ENCODE measurements at regions not wholly inside any gene's neighbourhood (a gene's known extent, or its start where the extent isn't known, plus 50 kb on each side); places are given as distances from the start of the nearest gene placed in this dataset.
"Not testable (repeated sequence)": the region's sequence is repeated elsewhere in the genome, so short reads cannot be mapped to it uniquely, and the experiment has no call there.

- Mint-ChIP-seq H3K27ac (peak overlapping the region in 1 of 6 donors; percentile 69), H3K27me3 (peaks cover 0 to 15% (median 3%) of the 10 kb centered on the region in 3 donors), H3K4me3 (no peak overlapping the region), H3K4me1 (no peaks in the 10 kb centered on the region), H3K9me3 (peaks cover 0 to 51% (median 27%) of the 10 kb centered on the region in 7 donors), H3K36me3 (no peaks in the 10 kb centered on the region)
- no peak for ATAC-seq (ENCODE audit: low read depth in 2 of 2)
- no peak for DNase-seq
Observed at GRCh38 chr1:94362466-94363058, 55.6 kb upstream of the ABCD3 start.

GRCh38 chr1:94358630-94359599 is 59.3 kb upstream of the ABCD3 start:
- ATAC-seq (ENCODE audit: low read depth in 2 of 2) (no peak), DNase-seq (no peak)
- H3K4me3 Mint-ChIP-seq: no peak overlapping the region
- no peak overlapping the region for H3K27ac Mint-ChIP-seq
- H3K4me1 Mint-ChIP-seq: no peaks in the 10 kb centered on the region
- peaks cover 1 to 6% (median 5%) of the 10 kb centered on the region in 3 donors for H3K27me3 Mint-ChIP-seq
- H3K36me3 Mint-ChIP-seq: no peaks in the 10 kb centered on the region
- H3K9me3 Mint-ChIP-seq: peaks cover 0 to 25% (median 11%) of the 10 kb centered on the region in 7 donors

GRCh38 chr1:94357661-94358060 is 60.5 kb upstream of the ABCD3 start:
- Mint-ChIP-seq H3K27me3 (peaks cover 6 to 14% (median 9%) of the 10 kb centered on the region in 3 donors), H3K4me1 (no peaks in the 10 kb centered on the region), H3K36me3 (no peaks in the 10 kb centered on the region), H3K9me3 (peaks cover 0 to 16% (median 6%) of the 10 kb centered on the region in 7 donors), H3K27ac (no peak overlapping the region), H3K4me3 (no peak overlapping the region)
- DNase-seq (no peak), ATAC-seq (ENCODE audit: low read depth in 2 of 2) (no peak)

GRCh38 chr1:94355485-94355980 is 62.7 kb upstream of the ABCD3 start:
- peaks cover 0 to 2% (median 0%) of the 10 kb centered on the region in 7 donors for H3K9me3 Mint-ChIP-seq
- H3K4me3 Mint-ChIP-seq: no peak overlapping the region
- no peaks in the 10 kb centered on the region for H3K36me3 Mint-ChIP-seq
- ATAC-seq (ENCODE audit: low read depth in 2 of 2): no peak
- DNase-seq: no peak
- H3K27me3 Mint-ChIP-seq: peaks cover 9 to 17% (median 14%) of the 10 kb centered on the region in 3 donors
- no peak overlapping the region for H3K27ac Mint-ChIP-seq
- H3K4me1 Mint-ChIP-seq: no peaks in the 10 kb centered on the region

GRCh38 chr1:94351481-94351880 is 66.7 kb upstream of the ABCD3 start:
- no peaks in the 10 kb centered on the region for H3K36me3 Mint-ChIP-seq
- H3K4me1 Mint-ChIP-seq: no peaks in the 10 kb centered on the region
- no peak overlapping the region for H3K27ac Mint-ChIP-seq
- H3K4me3 Mint-ChIP-seq: no peak overlapping the region
- peaks cover 0 to 2% (median 0%) of the 10 kb centered on the region in 7 donors for H3K9me3 Mint-ChIP-seq
- peaks cover 9 to 17% (median 16%) of the 10 kb centered on the region in 3 donors for H3K27me3 Mint-ChIP-seq
- ATAC-seq (ENCODE audit: low read depth in 2 of 2): no peak
- no peak for DNase-seq

- Mint-ChIP-seq H3K4me3 (no peak overlapping the region), H3K27ac (no peak overlapping the region), H3K27me3 (peaks cover 9 to 16% (median 12%) of the 10 kb centered on the region in 3 donors), H3K9me3 (peaks cover 0 to 2% (median 0%) of the 10 kb centered on the region in 7 donors), H3K4me1 (no peaks in the 10 kb centered on the region), H3K36me3 (no peaks in the 10 kb centered on the region)
- DNase-seq (no peak), ATAC-seq (ENCODE audit: low read depth in 2 of 2) (no peak)
Observed at GRCh38 chr1:94350350-94350924, 67.8 kb upstream of the ABCD3 start.

GRCh38 chr1:94349853-94350252 is 68.3 kb upstream of the ABCD3 start:
- Mint-ChIP-seq H3K4me1 (no peaks in the 10 kb centered on the region), H3K9me3 (peaks cover 0 to 2% (median 0%) of the 10 kb centered on the region in 7 donors), H3K27me3 (peaks cover 12 to 22% (median 13%) of the 10 kb centered on the region in 3 donors), H3K27ac (no peak overlapping the region), H3K36me3 (no peaks in the 10 kb centered on the region), H3K4me3 (no peak overlapping the region)
- ATAC-seq (ENCODE audit: low read depth in 2 of 2) (no peak), DNase-seq (no peak)

GRCh38 chr1:94348386-94348785 is 69.8 kb upstream of the ABCD3 start:
- not testable (repeated sequence) for H3K36me3 Mint-ChIP-seq; H3K4me1 Mint-ChIP-seq; ATAC-seq (ENCODE audit: low read depth in 2 of 2); H3K9me3 Mint-ChIP-seq; H3K4me3 Mint-ChIP-seq; DNase-seq
- peak overlapping the region in 1 of 6 donors; percentile 84 for H3K27ac Mint-ChIP-seq
- H3K27me3 Mint-ChIP-seq: peaks cover 12 to 30% (median 14%) of the 10 kb centered on the region in 3 donors

GRCh38 chr1:94345148-94345721 is 73.0 kb upstream of the ABCD3 start:
- H3K9me3 Mint-ChIP-seq: peaks cover 0 to 2% (median 0%) of the 10 kb centered on the region in 7 donors
- no peak overlapping the region for H3K4me3 Mint-ChIP-seq
- peaks cover 12 to 30% (median 13%) of the 10 kb centered on the region in 3 donors for H3K27me3 Mint-ChIP-seq
- H3K27ac Mint-ChIP-seq: peak overlapping the region in 1 of 6 donors; percentile 19
- no peak for DNase-seq
- ATAC-seq (ENCODE audit: low read depth in 2 of 2): no peak
- no peaks in the 10 kb centered on the region for H3K36me3 Mint-ChIP-seq
- H3K4me1 Mint-ChIP-seq: no peaks in the 10 kb centered on the region

- no peaks in the 10 kb centered on the region for H3K36me3 Mint-ChIP-seq
- no peak for ATAC-seq (ENCODE audit: low read depth in 2 of 2)
- DNase-seq: no peak
- H3K4me3 Mint-ChIP-seq: no peak overlapping the region
- H3K4me1 Mint-ChIP-seq: no peaks in the 10 kb centered on the region
- no peak overlapping the region for H3K27ac Mint-ChIP-seq
- H3K9me3 Mint-ChIP-seq: peaks cover 0 to 1% (median 0%) of the 10 kb centered on the region in 7 donors
- peaks cover 17 to 35% (median 26%) of the 10 kb centered on the region in 3 donors for H3K27me3 Mint-ChIP-seq
Observed at GRCh38 chr1:94342416-94342815, 75.8 kb upstream of the ABCD3 start.

GRCh38 chr1:94339206-94339927 is 78.8 kb upstream of the ABCD3 start:
- Mint-ChIP-seq H3K27ac (no peak overlapping the region), H3K27me3 (peaks cover 24 to 28% (median 24%) of the 10 kb centered on the region in 3 donors), H3K9me3 (peaks cover 0 to 1% (median 0%) of the 10 kb centered on the region in 7 donors), H3K4me1 (no peaks in the 10 kb centered on the region), H3K36me3 (no peaks in the 10 kb centered on the region), H3K4me3 (no peak overlapping the region)
- DNase-seq: no peak
- no peak for ATAC-seq (ENCODE audit: low read depth in 2 of 2)

GRCh38 chr1:94336991-94337390 is 81.2 kb upstream of the ABCD3 start:
- no peaks in the 10 kb centered on the region for H3K4me1 Mint-ChIP-seq
- no peak overlapping the region for H3K27ac Mint-ChIP-seq
- DNase-seq (no peak), ATAC-seq (ENCODE audit: low read depth in 2 of 2) (no peak)
- no peak overlapping the region for H3K4me3 Mint-ChIP-seq
- no peaks in the 10 kb centered on the region for H3K9me3 Mint-ChIP-seq
- peaks cover 17 to 28% (median 23%) of the 10 kb centered on the region in 3 donors for H3K27me3 Mint-ChIP-seq
- H3K36me3 Mint-ChIP-seq: no peaks in the 10 kb centered on the region
